ENCODE measurements at regions not wholly inside any gene's neighbourhood (a gene's known extent, or its start where the extent isn't known, plus 50 kb on each side); places are given as distances from the start of the nearest gene placed in this dataset.

DNA sequence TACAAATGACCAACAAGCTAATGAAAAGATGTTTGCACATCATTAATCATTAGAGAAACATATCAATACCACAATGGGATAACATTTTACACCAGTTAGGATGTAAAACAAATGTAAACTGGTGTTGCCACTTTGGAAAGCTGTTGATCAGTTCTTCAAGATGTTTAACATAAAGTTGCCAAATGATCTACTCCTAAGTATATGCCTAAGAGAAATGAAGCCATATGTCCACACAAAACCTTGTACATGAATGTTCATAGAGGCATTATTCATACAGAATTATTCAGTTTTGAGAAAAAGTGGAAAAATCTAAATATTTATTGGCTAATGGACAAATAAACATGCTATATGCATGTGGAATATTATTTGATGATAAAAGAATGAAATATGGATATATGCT, 136.9 kb upstream of the KITLG start:
- no peak for TF ChIP-seq RFX5 (IDR thresholded peaks at IDR 0.05)
- TF ChIP-seq, protein P1, sequence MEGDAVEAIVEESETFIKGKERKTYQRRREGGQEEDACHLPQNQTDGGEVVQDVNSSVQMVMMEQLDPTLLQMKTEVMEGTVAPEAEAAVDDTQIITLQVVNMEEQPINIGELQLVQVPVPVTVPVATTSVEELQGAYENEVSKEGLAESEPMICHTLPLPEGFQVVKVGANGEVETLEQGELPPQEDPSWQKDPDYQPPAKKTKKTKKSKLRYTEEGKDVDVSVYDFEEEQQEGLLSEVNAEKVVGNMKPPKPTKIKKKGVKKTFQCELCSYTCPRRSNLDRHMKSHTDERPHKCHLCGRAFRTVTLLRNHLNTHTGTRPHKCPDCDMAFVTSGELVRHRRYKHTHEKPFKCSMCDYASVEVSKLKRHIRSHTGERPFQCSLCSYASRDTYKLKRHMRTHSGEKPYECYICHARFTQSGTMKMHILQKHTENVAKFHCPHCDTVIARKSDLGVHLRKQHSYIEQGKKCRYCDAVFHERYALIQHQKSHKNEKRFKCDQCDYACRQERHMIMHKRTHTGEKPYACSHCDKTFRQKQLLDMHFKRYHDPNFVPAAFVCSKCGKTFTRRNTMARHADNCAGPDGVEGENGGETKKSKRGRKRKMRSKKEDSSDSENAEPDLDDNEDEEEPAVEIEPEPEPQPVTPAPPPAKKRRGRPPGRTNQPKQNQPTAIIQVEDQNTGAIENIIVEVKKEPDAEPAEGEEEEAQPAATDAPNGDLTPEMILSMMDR (IDR thresholded peaks at IDR 0.05) = no peak
- TF ChIP-seq NPAS2 (CRISPR knock-in tag; IDR thresholded peaks at IDR 0.05; ENCODE audit: borderline replicate concordance) = no peak
- no peak for TF ChIP-seq JUNB (IDR thresholded peaks at IDR 0.05)
- TF ChIP-seq, protein P2, sequence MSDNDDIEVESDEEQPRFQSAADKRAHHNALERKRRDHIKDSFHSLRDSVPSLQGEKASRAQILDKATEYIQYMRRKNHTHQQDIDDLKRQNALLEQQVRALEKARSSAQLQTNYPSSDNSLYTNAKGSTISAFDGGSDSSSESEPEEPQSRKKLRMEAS (IDR thresholded peaks at IDR 0.05) = no peak
- no peak for TF ChIP-seq POLR2A (IDR thresholded peaks at IDR 0.05; ENCODE audit: low read length)
- no peak for TF ChIP-seq GATA3 (IDR thresholded peaks at IDR 0.05; ENCODE audit: borderline replicate concordance)
